ENCODE measurements at regions not wholly inside any gene's neighbourhood (a gene's known extent, or its start where the extent isn't known, plus 50 kb on each side); places are given as distances from the start of the nearest gene placed in this dataset.

- H3K36me3 Mint-ChIP-seq (ENCODE audit: low read depth): no peaks in the 10 kb centered on the region
- peaks cover 41% of the 10 kb centered on the region for H3K4me1 Mint-ChIP-seq (ENCODE audit: low read depth)
- TF ChIP-seq CTCF (IDR thresholded peaks at IDR 0.05): no peak
- peak overlapping the region; percentile 12; the same call in 1 of the 2 replicates for H3K27ac Mint-ChIP-seq
- H3K27me3 Mint-ChIP-seq (ENCODE audit: insufficient read depth): no peaks in the 10 kb centered on the region; the same call in 1 of the 2 replicates
- H3K9me3 Mint-ChIP-seq: no peaks in the 10 kb centered on the region; the same call in 1 of the 2 replicates
- H3K4me3 Mint-ChIP-seq: peak overlapping the region; percentile 26
- no peak for DNase-seq
Measured at GRCh38 chr17:20920815-20921199, 122.0 kb downstream of the USP22 start.

- H3K4me3 Mint-ChIP-seq: peak overlapping the region; percentile 38
- H3K27me3 Mint-ChIP-seq (ENCODE audit: insufficient read depth): no peaks in the 10 kb centered on the region; the same call in 1 of the 2 replicates
- H3K36me3 Mint-ChIP-seq (ENCODE audit: low read depth): no peaks in the 10 kb centered on the region
- TF ChIP-seq CTCF (IDR thresholded peaks at IDR 0.05): no peak
- DNase-seq: peak; percentile 33
- H3K4me1 Mint-ChIP-seq (ENCODE audit: low read depth): peaks cover 44% of the 10 kb centered on the region
- H3K27ac Mint-ChIP-seq: peak overlapping the region; percentile 62
- no peaks in the 10 kb centered on the region; the same call in 1 of the 2 replicates for H3K9me3 Mint-ChIP-seq
Measured at GRCh38 chr17:20922128-20922670, 120.6 kb downstream of the USP22 start.

GRCh38 chr17:20924306-20924705, 118.5 kb downstream of the USP22 start:
- Mint-ChIP-seq H3K4me3 (no peak overlapping the region), H3K9me3 (no peaks in the 10 kb centered on the region), H3K27ac (no peak overlapping the region), H3K4me1 (ENCODE audit: low read depth) (peaks cover 44% of the 10 kb centered on the region), H3K36me3 (ENCODE audit: low read depth) (no peaks in the 10 kb centered on the region), H3K27me3 (ENCODE audit: insufficient read depth) (no peaks in the 10 kb centered on the region; the same call in 1 of the 2 replicates)
- TF ChIP-seq CTCF (IDR thresholded peaks at IDR 0.05): no peak
- DNase-seq: no peak

- Mint-ChIP-seq H3K4me3 (no peak overlapping the region), H3K9me3 (no peaks in the 10 kb centered on the region), H3K4me1 (ENCODE audit: low read depth) (peaks cover 45% of the 10 kb centered on the region), H3K27ac (no peak overlapping the region), H3K36me3 (ENCODE audit: low read depth) (no peaks in the 10 kb centered on the region), H3K27me3 (ENCODE audit: insufficient read depth) (no peaks in the 10 kb centered on the region; the same call in 1 of the 2 replicates)
- no peak for TF ChIP-seq CTCF (IDR thresholded peaks at IDR 0.05)
- no peak for DNase-seq
Measured at GRCh38 chr17:20925091-20925490, 117.7 kb downstream of the USP22 start.

- no peaks in the 10 kb centered on the region for H3K36me3 Mint-ChIP-seq (ENCODE audit: low read depth)
- no peaks in the 10 kb centered on the region; the same call in 1 of the 2 replicates for H3K27me3 Mint-ChIP-seq (ENCODE audit: insufficient read depth)
Measured at GRCh38 chr17:20925954-20926353, 116.9 kb downstream of the USP22 start.

More at GRCh38 chr17:20925954-20926353, 116.9 kb downstream of the USP22 start:
- H3K9me3 Mint-ChIP-seq: no peaks in the 10 kb centered on the region
- no peak overlapping the region for H3K4me3 Mint-ChIP-seq
- H3K27ac Mint-ChIP-seq: no peak overlapping the region
- TF ChIP-seq CTCF (IDR thresholded peaks at IDR 0.05): no peak
- peaks cover 41% of the 10 kb centered on the region for H3K4me1 Mint-ChIP-seq (ENCODE audit: low read depth)
- DNase-seq: no peak

Measured in HFFc6 (cell line).